ENCODE measurements at regions not wholly inside any gene's neighbourhood (a gene's known extent, or its start where the extent isn't known, plus 50 kb on each side); places are given as distances from the start of the nearest gene placed in this dataset.

- TF ChIP-seq TAF1 (IDR thresholded peaks at IDR 0.05; ENCODE audit: low read depth, low read length) (no peak), POLR2AphosphoS5 (IDR thresholded peaks at IDR 0.05; ENCODE audit: low read depth, low read length) (no peak)
These were observed 276.9 kb upstream of the CHAC2 start for GRCh38 chr2:53490659-53491058.

Measured in GM12891 (cell line).